HG02981 (cell line): ENCODE measurements at regions not wholly inside any gene's neighbourhood (a gene's known extent, or its start where the extent isn't known, plus 50 kb on each side); places are given as distances from the start of the nearest gene placed in this dataset.
"Not testable (repeated sequence)": the region's sequence is repeated elsewhere in the genome, so short reads cannot be mapped to it uniquely, and the experiment has no call there.

Experiments
- ATAC-seq: cut with Tn5 transposase; IDR thresholded peaks from one replicate; pipeline ENCODE4 v1.9.1; 2021; ENCODE audit warnings: mild to moderate bottlenecking, moderate library complexity; ENCODE audit not compliant: unreplicated experiment

DNA sequence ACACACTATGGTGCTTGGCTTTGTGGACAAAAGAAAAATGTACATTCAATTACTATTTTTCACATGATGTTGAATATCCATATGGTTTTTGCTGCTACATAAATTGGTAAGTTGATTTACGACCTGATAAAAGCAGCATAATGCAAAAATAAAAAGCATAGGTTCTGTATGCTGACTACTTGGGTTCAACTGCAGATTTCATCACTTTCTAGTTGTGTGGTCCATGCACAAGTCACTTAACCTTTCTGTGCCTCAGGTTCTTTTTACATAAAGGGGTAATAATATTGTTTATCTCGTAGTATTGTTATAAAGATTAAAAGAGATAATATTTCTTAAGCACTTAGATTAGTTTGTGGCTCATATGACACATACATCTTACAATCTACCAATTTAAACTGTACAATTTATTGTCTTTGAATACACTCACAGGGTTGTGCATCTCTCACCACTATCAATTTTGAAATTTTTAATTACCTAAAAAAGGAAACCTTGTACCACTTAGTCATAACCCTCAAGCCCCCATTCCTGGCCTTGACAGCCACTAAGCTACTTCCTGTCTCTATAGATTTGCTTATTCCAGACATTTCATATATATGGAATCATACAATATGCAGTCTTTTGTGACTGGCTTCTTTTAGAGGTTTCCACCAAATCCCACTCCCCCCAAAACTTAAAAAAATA is 1443.9 kb downstream of the SUCLG1 start:
- ATAC-seq, result no peak

DNA sequence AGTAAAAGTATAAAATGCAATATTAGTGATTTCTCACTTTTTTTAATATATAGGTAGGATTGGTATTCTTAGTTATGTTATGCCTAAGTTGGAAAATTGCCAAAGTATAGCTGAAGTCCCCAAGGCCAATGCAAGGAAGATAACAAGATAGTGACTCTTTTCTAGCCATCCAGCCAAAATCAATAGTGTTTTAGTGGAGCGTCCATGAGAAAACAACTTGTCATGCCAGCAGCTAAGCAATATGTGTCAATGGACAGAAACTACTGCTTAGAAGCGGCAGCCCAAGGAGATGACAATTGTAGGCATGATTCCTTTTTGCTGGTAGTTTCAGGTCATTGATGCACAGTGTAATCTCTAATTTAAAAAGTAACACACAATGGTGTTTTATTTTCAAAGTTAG is 1444.6 kb downstream of the SUCLG1 start:
- ATAC-seq, result no peak

- ATAC-seq, result no peak
These were observed 1452.1 kb downstream of the SUCLG1 start for GRCh38 chr2:83006961-83007360.

- no peak for ATAC-seq
These were observed 1455.5 kb downstream of the SUCLG1 start for GRCh38 chr2:83003555-83003954.

DNA sequence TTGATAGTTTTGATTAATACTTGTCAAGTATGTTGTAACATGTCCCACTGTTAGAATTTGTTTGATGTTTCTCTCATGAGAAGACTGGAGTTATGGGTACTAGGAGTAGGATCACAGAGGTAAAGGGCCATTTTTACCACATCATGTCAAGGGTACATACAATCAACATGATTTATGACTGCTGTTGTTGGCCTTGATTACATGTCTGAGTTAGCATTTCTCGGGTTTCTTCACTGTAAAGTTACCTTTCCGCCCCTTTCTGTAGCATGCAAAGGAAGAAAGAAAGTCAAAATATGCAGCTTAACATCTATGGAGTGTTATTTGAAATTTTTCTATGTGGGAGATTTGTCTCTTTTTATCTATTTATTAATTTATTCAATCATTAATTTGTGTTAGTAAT is 1456.4 kb downstream of the SUCLG1 start:
- no peak for ATAC-seq

- no peak for ATAC-seq
These were observed 1460.3 kb downstream of the SUCLG1 start for GRCh38 chr2:82998781-82999180.

GRCh38 chr2:82996217-82996616 is 1462.9 kb downstream of the SUCLG1 start:
- no peak for ATAC-seq

- ATAC-seq, result no peak
These were observed 1464.9 kb downstream of the SUCLG1 start for GRCh38 chr2:82994151-82994550.

DNA sequence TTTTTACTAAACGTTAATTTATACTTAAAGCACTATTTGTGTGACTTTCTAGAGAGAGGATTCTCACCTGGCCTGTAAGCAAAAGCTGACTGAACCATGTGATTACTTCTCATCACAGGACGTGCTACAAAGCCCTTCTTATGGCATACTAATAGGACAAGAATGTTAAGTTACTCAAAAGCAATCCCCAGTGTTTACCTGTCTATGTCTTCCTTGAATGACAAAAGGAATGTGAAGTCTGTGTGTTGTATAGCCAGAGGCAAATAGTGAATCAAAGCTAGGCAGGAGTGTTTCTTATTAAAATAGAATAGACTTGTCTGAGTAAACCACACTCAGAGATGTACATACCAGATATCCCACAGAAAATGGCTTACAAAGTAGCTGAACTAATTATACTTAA is 1465.5 kb downstream of the SUCLG1 start:
- ATAC-seq, result no peak

DNA sequence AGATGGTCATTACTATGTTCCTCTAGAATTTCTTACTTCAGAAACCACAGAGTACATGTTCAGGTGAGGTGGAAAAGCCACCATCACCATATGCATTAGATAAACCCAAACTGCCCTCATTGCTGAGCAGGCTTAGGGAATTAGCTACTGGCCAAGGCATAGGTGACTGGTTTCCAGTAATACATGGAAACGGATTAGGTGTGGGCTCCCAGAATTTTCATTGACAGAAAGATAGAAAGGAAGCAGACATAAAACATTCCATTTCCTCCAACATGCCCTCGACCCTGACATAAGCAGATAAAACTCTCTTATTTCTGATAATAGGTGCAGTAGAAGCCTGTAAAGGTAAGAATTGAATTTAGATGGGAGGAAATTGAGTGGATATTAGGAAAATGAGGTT is 1466.1 kb downstream of the SUCLG1 start:
- no peak for ATAC-seq

- ATAC-seq, result not testable (repeated sequence)
These were observed 1471.4 kb downstream of the SUCLG1 start for GRCh38 chr2:82987706-82988105.

DNA sequence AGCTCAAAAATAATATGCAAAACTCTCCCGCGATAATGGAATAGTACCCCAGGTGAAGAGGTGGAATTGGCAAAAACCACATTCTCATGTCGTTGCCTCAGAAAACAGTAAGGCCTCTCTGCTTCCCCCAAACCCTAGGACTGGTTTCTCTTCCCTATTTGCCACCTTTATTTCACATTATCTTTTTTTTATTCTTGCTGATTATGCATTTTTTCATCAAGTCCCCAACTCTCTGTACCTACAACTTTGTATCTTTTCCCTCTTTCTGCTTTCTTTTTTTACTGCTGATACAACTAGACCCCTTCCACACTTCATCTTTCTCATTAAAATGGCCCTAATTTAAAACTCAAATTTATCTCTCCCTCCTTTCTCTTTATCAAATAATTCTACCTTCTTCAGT is 1472.2 kb downstream of the SUCLG1 start:
- ATAC-seq, result no peak

DNA sequence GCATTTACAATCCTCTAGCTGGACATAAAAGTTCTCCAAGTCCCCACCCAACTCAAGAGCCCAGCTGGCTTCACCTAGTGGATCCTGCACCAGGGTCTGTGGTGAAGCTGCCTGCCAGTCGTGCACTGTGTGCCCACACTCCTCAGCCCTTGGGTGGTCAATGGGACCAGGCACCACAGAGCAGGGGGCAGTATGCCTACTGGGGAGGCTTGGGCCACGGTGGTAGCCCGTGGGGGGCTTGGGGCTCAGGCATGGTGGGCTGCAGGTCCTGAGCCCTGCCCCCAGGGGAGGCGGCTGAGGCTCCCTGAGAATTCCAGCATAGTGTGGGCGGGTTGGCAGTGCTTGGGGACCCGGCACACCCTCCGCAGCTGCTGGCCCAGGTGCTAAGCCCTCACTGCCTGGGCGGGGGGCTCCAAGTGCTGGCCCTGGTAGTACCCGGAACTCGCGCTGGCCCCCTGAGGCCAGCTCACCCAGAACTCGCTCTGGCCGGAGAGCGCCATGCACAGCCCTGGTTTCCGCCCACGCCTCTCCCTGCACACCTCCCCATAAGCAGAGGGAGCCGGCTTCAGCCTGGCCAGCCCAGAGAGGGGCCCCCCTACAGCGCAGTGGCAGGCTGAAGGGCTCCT is 1473.4 kb downstream of the SUCLG1 start:
- no peak for ATAC-seq

DNA sequence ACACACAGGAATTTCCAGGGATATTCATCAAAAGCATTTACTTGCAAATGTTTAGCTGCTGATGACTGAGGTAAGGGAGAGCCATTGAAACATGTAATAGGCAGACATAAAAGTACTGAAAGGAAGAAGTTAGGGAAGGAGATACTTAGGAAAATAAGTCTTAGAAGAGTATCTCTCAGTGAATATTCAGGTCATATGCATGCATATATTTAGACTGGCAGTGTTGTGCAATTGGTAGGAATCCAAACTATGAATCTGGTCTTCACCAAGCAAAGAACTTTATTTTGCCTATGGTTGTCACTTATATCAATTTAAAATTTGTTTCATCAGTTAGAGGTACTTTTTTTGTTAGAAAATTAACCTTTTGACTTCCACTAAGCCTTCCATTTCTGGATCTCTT is 1490.7 kb downstream of the SUCLG1 start:
- ATAC-seq, result no peak

DNA sequence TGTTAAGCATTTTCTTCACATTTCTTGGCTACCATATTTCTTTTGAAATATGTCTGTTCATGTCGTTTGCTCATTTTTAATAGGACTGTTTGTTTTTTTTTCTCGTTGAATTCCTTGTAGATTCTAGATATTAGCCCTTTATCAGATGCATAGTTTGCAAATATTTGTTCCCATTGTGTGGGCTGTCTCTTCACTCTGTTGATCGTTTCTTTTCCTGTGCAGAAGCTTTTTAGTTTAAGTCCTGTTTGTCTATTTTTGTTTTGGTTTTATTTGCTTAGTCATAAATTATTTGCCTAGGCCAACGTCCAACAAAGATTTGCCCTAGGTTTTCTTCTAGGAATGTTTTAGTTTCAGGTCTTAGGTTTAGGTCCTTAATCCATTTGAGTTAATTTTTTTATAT is 1494.7 kb downstream of the SUCLG1 start:
- no peak for ATAC-seq

GRCh38 chr2:82959727-82960126 is 1499.4 kb downstream of the SUCLG1 start:
- no peak for ATAC-seq

- ATAC-seq, result no peak
These were observed 1504.2 kb downstream of the SUCLG1 start for GRCh38 chr2:82954868-82955267.

DNA sequence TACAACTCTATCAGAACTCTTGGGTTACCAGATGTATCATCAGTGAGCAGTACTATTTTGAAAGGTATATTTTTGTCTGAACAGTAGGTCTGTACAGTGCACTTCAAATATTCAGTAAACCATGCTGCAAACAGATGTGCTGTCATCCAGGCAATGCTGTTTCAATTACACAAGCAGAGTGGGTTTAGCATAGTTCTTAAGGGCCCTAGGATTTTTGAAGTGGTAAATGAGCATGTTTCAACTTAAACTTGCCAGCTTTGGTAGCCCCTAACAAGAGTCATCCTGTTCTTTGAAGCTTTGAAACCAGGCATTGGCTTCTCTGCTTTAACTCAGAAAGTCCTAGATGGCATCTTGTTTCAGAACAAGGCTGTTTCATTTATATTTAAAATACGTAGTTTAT is 1519.9 kb downstream of the SUCLG1 start:
- no peak for ATAC-seq

DNA sequence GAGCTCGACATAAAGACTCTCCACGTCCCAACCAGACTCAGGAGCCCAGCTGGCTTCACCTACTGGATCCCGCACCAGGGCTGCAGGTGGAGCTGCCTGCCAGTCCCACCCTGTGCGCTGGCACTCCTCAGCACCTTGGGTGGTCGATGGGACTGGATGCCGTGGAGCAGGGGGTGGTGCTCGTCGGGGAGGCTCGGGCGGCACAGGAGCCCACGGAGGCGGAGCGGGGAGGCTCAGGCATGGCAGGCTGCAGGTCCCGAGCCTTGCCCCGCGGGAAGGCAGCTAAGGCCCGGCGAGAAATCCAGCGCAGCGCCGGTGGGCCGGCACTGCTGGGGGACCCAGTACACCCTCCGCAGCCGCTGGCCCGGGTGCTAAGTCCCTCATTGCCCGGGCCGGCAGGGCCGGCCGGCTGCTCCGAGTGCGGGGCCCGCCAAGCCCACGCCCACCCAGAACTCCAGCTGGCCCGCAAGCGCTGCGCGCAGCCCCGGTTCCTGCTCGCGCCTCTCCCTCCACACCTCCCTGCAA is 1520.7 kb downstream of the SUCLG1 start:
- ATAC-seq, result not testable (repeated sequence)

- ATAC-seq, result no peak
These were observed 1545.5 kb downstream of the SUCLG1 start for GRCh38 chr2:82913566-82913965.

GRCh38 chr2:82896117-82896516 is 1563.0 kb downstream of the SUCLG1 start:
- no peak for ATAC-seq

GRCh38 chr2:82893190-82893589 is 1565.9 kb downstream of the SUCLG1 start:
- no peak for ATAC-seq

GRCh38 chr2:82879803-82880202 is 1579.3 kb downstream of the SUCLG1 start:
- no peak for ATAC-seq
